SKM-1 (cell line): ENCODE measurements at regions not wholly inside any gene's neighbourhood (a gene's known extent, or its start where the extent isn't known, plus 50 kb on each side); places are given as distances from the start of the nearest gene placed in this dataset.
"Not testable (repeated sequence)": the region's sequence is repeated elsewhere in the genome, so short reads cannot be mapped to it uniquely, and the experiment has no call there.

ENCODE experiments used
- DNase-seq: peaks from one replicate; lab custom pipeline; 2025; ENCODE audit not compliant: unreplicated experiment; lab: John Stamatoyannopoulos, UW

DNA sequence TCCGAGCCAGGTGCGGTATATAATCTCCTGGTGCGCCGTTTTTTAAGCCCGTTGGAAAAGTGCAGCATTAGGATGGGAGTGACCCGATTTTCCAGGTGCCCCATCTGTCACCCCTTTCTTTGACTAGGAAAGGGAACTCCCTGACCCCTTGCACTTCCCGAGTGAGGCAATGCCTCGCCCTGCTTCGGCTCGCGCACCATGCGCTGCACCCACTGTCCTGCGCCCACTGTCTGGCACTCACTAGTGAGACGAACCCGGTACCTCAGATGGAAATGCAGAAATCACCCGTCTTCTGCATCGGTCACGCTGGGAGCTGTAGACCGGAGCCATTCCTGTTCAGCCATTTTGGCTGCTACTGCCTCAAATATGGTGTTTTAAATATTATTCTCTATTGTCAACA lies 198.0 kb downstream of the MEIS1 start:
- not testable (repeated sequence) for DNase-seq

- no peak for DNase-seq
Measured at GRCh38 chr2:66633631-66634030, 198.7 kb downstream of the MEIS1 start.

GRCh38 chr2:66634784-66635183 lies 199.9 kb downstream of the MEIS1 start:
- DNase-seq: no peak

- no peak for DNase-seq
Measured at GRCh38 chr2:66641685-66642084, 206.8 kb downstream of the MEIS1 start.

DNA sequence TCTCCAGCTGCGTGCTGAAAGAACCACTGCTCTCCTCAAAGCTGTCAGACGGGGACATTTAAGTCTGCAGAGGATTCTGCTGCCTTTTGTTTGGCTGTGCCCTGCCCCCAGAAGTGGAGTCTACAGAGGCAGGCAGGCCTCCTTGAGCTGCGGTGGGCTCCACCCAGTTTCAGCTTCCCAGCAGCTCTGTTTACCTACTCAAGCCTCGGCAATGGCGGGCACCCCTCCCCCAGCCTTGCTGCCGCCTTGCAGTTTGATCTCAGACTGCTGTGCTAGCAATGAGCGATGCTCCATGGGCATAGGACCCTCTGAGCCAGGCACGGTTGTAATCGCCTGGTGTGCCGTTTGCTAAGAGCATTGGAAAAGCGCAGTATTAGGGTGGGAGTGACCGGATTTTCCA lies 213.2 kb downstream of the MEIS1 start:
- DNase-seq: not testable (repeated sequence)

- DNase-seq: no peak
Measured at GRCh38 chr2:66649006-66649405, 214.1 kb downstream of the MEIS1 start.

DNA sequence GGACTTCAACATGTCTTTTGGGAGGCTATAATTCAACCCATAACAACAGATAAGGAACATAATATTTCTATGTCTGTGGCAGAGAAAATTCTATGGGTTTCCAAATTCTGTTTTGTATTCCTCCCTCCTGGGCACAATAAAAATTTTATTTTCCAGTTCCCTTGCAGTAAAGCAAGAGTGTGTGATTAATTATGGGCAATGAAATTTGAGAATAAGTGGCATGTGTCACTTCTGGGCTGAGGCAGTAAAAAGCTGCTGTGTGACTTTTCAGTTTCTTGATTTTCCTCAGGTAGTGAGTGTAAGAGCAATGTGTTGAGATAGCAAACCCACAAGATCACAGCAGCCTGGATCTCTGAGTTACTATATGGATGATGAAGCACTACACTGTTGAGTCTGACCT lies 216.4 kb downstream of the MEIS1 start:
- no peak for DNase-seq

DNA sequence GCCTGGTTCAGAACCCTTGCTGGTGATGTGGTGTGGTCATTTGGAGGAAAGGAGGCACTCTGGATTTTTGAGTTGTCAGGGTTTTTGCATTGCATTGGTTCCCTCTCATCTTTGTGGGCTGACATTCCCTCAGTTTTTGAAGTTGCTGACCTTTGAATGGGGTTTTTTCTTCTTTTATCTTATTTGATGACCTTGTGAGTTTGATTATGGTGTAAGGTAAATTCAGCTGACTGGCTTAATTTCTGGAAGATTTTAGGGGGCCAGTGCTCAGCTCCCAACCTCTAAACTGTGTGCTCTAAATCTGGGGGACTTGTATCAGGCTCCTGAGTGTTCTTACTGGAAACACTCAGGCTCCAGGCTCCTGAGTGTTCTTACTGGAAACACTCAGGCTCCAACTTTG lies 225.9 kb downstream of the MEIS1 start:
- DNase-seq: no peak

DNA sequence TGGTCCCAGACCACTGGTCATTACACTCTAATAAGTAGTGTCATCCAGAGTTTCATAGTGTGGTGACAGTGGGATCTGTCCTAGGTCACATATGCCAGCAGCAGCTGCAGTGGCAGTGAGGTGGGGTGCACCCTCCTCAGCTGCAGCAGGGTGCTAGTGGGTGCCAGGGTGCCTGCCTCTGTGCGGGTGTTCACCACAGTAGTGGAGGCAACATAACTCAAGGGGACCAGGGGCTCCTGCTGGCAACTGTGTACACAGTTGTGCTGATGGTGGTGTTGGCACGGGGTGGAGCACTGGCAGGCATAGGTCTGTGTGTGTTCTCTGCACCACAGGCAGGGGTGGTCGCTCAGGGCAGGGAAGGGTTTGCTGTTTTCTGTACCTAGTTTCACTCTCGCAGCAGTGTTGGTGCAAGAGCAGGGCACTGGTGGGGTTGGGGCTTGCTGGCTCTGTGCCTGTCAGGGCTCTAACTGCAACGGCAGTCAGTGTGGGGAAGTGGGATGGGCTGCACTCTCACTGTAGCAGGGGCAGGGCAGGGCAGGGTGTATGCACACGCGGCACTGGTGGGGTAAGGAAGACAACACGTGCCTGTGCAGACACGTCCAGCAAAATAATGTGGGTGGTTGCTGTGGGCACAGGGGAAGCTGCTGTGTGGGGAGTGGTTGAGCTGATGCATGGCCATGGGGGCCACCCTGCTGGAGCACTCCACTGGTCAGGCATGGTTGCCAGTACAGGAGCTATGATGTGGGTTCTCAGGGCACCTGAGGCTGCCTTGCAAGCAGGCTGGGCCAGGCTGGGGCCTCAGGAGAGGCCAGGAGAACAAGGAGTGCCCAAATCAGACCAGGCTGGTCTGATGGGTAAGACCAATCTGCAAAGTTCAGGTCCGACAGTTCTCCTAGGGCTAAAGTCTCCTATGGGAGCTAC lies 226.6 kb downstream of the MEIS1 start:
- DNase-seq: no peak

- DNase-seq: no peak
Measured at GRCh38 chr2:66665124-66665984, 230.4 kb downstream of the MEIS1 start.

- no peak for DNase-seq
Measured at GRCh38 chr2:66667301-66667700, 232.4 kb downstream of the MEIS1 start.

GRCh38 chr2:66673286-66673685 lies 238.4 kb downstream of the MEIS1 start:
- DNase-seq: no peak

DNA sequence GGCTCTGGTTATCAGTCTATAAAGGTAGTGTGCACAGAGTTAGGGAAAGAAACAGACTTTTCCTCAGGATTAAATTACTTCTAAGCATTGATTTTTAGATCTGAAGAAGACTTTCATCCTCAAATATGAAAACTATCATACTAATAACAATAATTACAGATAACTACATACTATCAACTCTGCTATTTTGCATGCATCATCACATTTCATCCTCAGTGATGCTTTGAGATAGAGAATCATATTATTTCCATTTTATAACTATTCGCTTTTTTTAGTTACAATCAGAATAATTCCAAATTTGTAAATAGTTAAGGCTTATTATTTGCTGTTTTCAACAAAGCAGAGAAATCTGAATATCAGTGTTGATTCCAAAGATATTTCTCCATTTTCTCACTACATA lies 239.2 kb downstream of the MEIS1 start:
- no peak for DNase-seq

- DNase-seq: no peak
Measured at GRCh38 chr2:66675591-66675990, 240.7 kb downstream of the MEIS1 start.

DNA sequence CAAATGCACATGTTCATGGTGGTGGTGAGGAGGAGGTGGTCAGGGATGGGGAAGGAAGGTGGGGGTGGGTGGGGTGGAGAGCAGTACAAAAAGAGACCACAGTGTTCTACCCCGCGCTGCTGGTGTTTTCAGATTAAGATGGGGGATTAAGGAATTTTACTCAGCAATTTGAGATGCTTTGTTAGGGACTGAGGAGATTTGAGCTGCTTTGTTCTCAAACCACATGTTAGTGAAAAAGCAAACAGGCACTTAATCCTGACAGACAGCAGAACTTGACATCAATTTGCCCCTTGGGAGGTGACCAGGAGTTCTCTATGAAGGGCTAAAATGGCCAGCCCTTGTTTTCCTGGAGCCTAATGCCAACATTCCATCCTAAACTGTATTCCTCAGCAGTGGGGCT lies 244.5 kb downstream of the MEIS1 start:
- DNase-seq: no peak

GRCh38 chr2:66682476-66682875 lies 247.6 kb downstream of the MEIS1 start:
- DNase-seq: no peak

DNA sequence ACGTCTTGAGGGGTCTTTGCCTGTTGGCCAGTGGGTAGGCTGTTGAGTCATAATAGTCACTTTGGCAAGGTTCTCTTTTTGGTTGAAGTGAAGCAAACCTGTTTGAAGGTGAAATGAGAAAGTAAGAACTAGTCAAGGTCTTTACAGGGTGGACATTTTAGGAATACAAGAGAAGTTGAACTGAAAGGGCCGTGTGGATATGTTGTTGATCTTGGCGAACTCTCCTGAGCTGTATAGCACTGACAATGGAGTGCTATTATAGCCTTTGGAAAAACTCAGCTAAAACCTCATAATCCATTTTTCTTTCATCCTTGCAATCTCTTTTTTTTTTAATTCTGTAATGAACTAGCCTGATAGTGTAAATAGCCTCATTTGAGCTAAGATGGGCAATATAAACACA lies 248.1 kb downstream of the MEIS1 start:
- no peak for DNase-seq

GRCh38 chr2:66683599-66683998 lies 248.7 kb downstream of the MEIS1 start:
- no peak for DNase-seq

DNA sequence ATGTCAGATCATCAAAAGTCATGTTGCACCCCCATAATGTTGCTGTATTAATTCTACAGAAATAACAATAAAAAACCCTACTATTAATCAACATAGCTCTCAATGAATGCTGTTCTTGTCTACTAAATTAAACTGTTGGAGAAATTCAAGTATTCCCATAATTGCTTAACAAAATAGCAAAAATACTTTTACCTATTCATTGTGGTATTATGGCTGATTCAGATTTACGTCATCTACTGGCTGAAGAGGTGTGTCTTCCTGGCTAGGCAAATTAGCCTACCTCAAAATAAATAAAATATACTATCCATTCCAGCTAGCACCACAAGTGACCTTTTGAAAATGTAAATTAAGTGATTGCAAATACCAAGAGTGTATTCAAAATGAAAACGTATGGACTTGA lies 249.4 kb downstream of the MEIS1 start:
- no peak for DNase-seq

- no peak for DNase-seq
Measured at GRCh38 chr2:66686755-66687154, 251.8 kb downstream of the MEIS1 start.

- DNase-seq: no peak
Measured at GRCh38 chr2:66688951-66689350, 254.0 kb downstream of the MEIS1 start.

- DNase-seq: no peak
Measured at GRCh38 chr2:66689456-66690051, 254.6 kb downstream of the MEIS1 start.
